ENCODE measurements at regions not wholly inside any gene's neighbourhood (a gene's known extent, or its start where the extent isn't known, plus 50 kb on each side); places are given as distances from the start of the nearest gene placed in this dataset.
"Not testable (repeated sequence)": the region's sequence is repeated elsewhere in the genome, so short reads cannot be mapped to it uniquely, and the experiment has no call there.

- Histone ChIP-seq H3K27me3 (ENCODE audit: control insufficient read depth, insufficient read depth, low read length) (no peaks in the 10 kb centered on the region), H3K4me1 (ENCODE audit: control insufficient read depth, insufficient read depth, low read length) (no peaks in the 10 kb centered on the region), H3K4me3 (ENCODE audit: low read depth, low read length) (no peak overlapping the region), H3K27ac (ENCODE audit: low read depth, low read length) (no peak overlapping the region), H3K9me3 (ENCODE audit: control insufficient read depth, insufficient read depth, low read length) (no peaks in the 10 kb centered on the region), H3K36me3 (ENCODE audit: control insufficient read depth, insufficient read depth, low read length) (no peaks in the 10 kb centered on the region)
- no peak for DNase-seq (ENCODE audit: low read depth in 4 of 6, low spot score in 6 of 6)
- 84% methylated on average over 6 of the region's 10 CpGs for WGBS (ENCODE audit: insufficient coverage)
Measured at GRCh38 chr12:4194668-4195067, 78.9 kb upstream of the CCND2 start.

- Histone ChIP-seq H3K4me1 (ENCODE audit: control insufficient read depth, insufficient read depth, low read length) (no peaks in the 10 kb centered on the region), H3K36me3 (ENCODE audit: control insufficient read depth, insufficient read depth, low read length) (no peaks in the 10 kb centered on the region), H3K27me3 (ENCODE audit: control insufficient read depth, insufficient read depth, low read length) (no peaks in the 10 kb centered on the region), H3K27ac (ENCODE audit: low read depth, low read length) (no peak overlapping the region), H3K9me3 (ENCODE audit: control insufficient read depth, insufficient read depth, low read length) (no peaks in the 10 kb centered on the region), H3K4me3 (ENCODE audit: low read depth, low read length) (no peak overlapping the region)
- DNase-seq (ENCODE audit: low read depth in 4 of 6, low spot score in 6 of 6) = peak in 1 of 6 donors; percentile 47
- 11% methylated on average over 3 of the region's 8 CpGs for WGBS (ENCODE audit: insufficient coverage)
Measured at GRCh38 chr12:4193821-4194220, 79.7 kb upstream of the CCND2 start.

GRCh38 chr12:4191642-4192041 is 81.9 kb upstream of the CCND2 start:
- H3K9me3 ChIP-seq (ENCODE audit: control insufficient read depth, insufficient read depth, low read length) = no peaks in the 10 kb centered on the region
- no peaks in the 10 kb centered on the region for H3K36me3 ChIP-seq (ENCODE audit: control insufficient read depth, insufficient read depth, low read length)
- H3K27ac ChIP-seq (ENCODE audit: low read depth, low read length) = no peak overlapping the region
- no peak for DNase-seq (ENCODE audit: low read depth in 4 of 6, low spot score in 6 of 6)
- H3K4me1 ChIP-seq (ENCODE audit: control insufficient read depth, insufficient read depth, low read length) = no peaks in the 10 kb centered on the region
- no peaks in the 10 kb centered on the region for H3K27me3 ChIP-seq (ENCODE audit: control insufficient read depth, insufficient read depth, low read length)
- WGBS (ENCODE audit: insufficient coverage) = 100% methylated on average over 1 of the region's 2 CpGs
- H3K4me3 ChIP-seq (ENCODE audit: low read depth, low read length) = no peak overlapping the region

- H3K4me3 ChIP-seq (ENCODE audit: low read depth, low read length) = no peak overlapping the region
- no peaks in the 10 kb centered on the region for H3K4me1 ChIP-seq (ENCODE audit: control insufficient read depth, insufficient read depth, low read length)
- H3K9me3 ChIP-seq (ENCODE audit: control insufficient read depth, insufficient read depth, low read length) = no peaks in the 10 kb centered on the region
- no peak for DNase-seq (ENCODE audit: low read depth in 4 of 6, low spot score in 6 of 6)
- H3K27ac ChIP-seq (ENCODE audit: low read depth, low read length) = no peak overlapping the region
- H3K27me3 ChIP-seq (ENCODE audit: control insufficient read depth, insufficient read depth, low read length) = no peaks in the 10 kb centered on the region
- H3K36me3 ChIP-seq (ENCODE audit: control insufficient read depth, insufficient read depth, low read length) = no peaks in the 10 kb centered on the region
- WGBS (ENCODE audit: insufficient coverage) = no CpG with 5 or more reads among the region's 3 CpGs
Measured at GRCh38 chr12:4191149-4191548, 82.4 kb upstream of the CCND2 start.

GRCh38 chr12:4190366-4191063 is 83.0 kb upstream of the CCND2 start:
- Histone ChIP-seq H3K27ac (ENCODE audit: low read depth, low read length) (no peak overlapping the region), H3K27me3 (ENCODE audit: control insufficient read depth, insufficient read depth, low read length) (no peaks in the 10 kb centered on the region), H3K9me3 (ENCODE audit: control insufficient read depth, insufficient read depth, low read length) (no peaks in the 10 kb centered on the region), H3K4me1 (ENCODE audit: control insufficient read depth, insufficient read depth, low read length) (no peaks in the 10 kb centered on the region), H3K36me3 (ENCODE audit: control insufficient read depth, insufficient read depth, low read length) (no peaks in the 10 kb centered on the region), H3K4me3 (ENCODE audit: low read depth, low read length) (no peak overlapping the region)
- WGBS (ENCODE audit: insufficient coverage) = 89% methylated on average over 2 of the region's 5 CpGs
- DNase-seq (ENCODE audit: low read depth in 4 of 6, low spot score in 6 of 6) = no peak

GRCh38 chr12:4189721-4190120 is 83.8 kb upstream of the CCND2 start:
- Histone ChIP-seq H3K4me1 (ENCODE audit: control insufficient read depth, insufficient read depth, low read length) (no peaks in the 10 kb centered on the region), H3K36me3 (ENCODE audit: control insufficient read depth, insufficient read depth, low read length) (no peaks in the 10 kb centered on the region)

GRCh38 chr12:4187916-4188315 is 85.6 kb upstream of the CCND2 start:
- Histone ChIP-seq H3K27me3 (ENCODE audit: control insufficient read depth, insufficient read depth, low read length) (no peaks in the 10 kb centered on the region), H3K27ac (ENCODE audit: low read depth, low read length) (no peak overlapping the region), H3K36me3 (ENCODE audit: control insufficient read depth, insufficient read depth, low read length) (no peaks in the 10 kb centered on the region), H3K4me3 (ENCODE audit: low read depth, low read length) (no peak overlapping the region), H3K9me3 (ENCODE audit: control insufficient read depth, insufficient read depth, low read length) (no peaks in the 10 kb centered on the region), H3K4me1 (ENCODE audit: control insufficient read depth, insufficient read depth, low read length) (no peaks in the 10 kb centered on the region)
- no CpG with 5 or more reads among the region's 4 CpGs for WGBS (ENCODE audit: insufficient coverage)
- DNase-seq (ENCODE audit: low read depth in 4 of 6, low spot score in 6 of 6) = no peak

More at GRCh38 chr12:4189721-4190120, 83.8 kb upstream of the CCND2 start:
- DNase-seq (ENCODE audit: low read depth in 4 of 6, low spot score in 6 of 6) = no peak
- Histone ChIP-seq H3K27me3 (ENCODE audit: control insufficient read depth, insufficient read depth, low read length) (no peaks in the 10 kb centered on the region), H3K9me3 (ENCODE audit: control insufficient read depth, insufficient read depth, low read length) (no peaks in the 10 kb centered on the region), H3K4me3 (ENCODE audit: low read depth, low read length) (no peak overlapping the region), H3K27ac (ENCODE audit: low read depth, low read length) (no peak overlapping the region)
- WGBS (ENCODE audit: insufficient coverage) = 95% methylated on average over 10 of the region's 12 CpGs

GRCh38 chr12:4187315-4187714 is 86.2 kb upstream of the CCND2 start:
- not testable (repeated sequence) for DNase-seq (ENCODE audit: low read depth in 4 of 6, low spot score in 6 of 6); H3K4me1 ChIP-seq (ENCODE audit: control insufficient read depth, insufficient read depth, low read length); H3K27ac ChIP-seq (ENCODE audit: low read depth, low read length); H3K9me3 ChIP-seq (ENCODE audit: control insufficient read depth, insufficient read depth, low read length); H3K36me3 ChIP-seq (ENCODE audit: control insufficient read depth, insufficient read depth, low read length); H3K27me3 ChIP-seq (ENCODE audit: control insufficient read depth, insufficient read depth, low read length); H3K4me3 ChIP-seq (ENCODE audit: low read depth, low read length)
- no CpG with 5 or more reads among the region's 3 CpGs for WGBS (ENCODE audit: insufficient coverage)

- Histone ChIP-seq H3K27ac (ENCODE audit: low read depth, low read length) (no peak overlapping the region), H3K36me3 (ENCODE audit: control insufficient read depth, insufficient read depth, low read length) (no peaks in the 10 kb centered on the region), H3K27me3 (ENCODE audit: control insufficient read depth, insufficient read depth, low read length) (no peaks in the 10 kb centered on the region), H3K4me1 (ENCODE audit: control insufficient read depth, insufficient read depth, low read length) (no peaks in the 10 kb centered on the region), H3K9me3 (ENCODE audit: control insufficient read depth, insufficient read depth, low read length) (no peaks in the 10 kb centered on the region), H3K4me3 (ENCODE audit: low read depth, low read length) (no peak overlapping the region)
- no peak for DNase-seq (ENCODE audit: low read depth in 4 of 6, low spot score in 6 of 6)
- 80% methylated on average over 1 of the region's 4 CpGs for WGBS (ENCODE audit: insufficient coverage)
Measured at GRCh38 chr12:4178424-4179170, 95.0 kb upstream of the CCND2 start.

- no peak for DNase-seq (ENCODE audit: low read depth in 4 of 6, low spot score in 6 of 6)
- H3K9me3 ChIP-seq (ENCODE audit: control insufficient read depth, insufficient read depth, low read length) = no peaks in the 10 kb centered on the region
- no peaks in the 10 kb centered on the region for H3K27me3 ChIP-seq (ENCODE audit: control insufficient read depth, insufficient read depth, low read length)
- no peak overlapping the region for H3K27ac ChIP-seq (ENCODE audit: low read depth, low read length)
- no CpG with 5 or more reads among the region's 2 CpGs for WGBS (ENCODE audit: insufficient coverage)
- no peaks in the 10 kb centered on the region for H3K36me3 ChIP-seq (ENCODE audit: control insufficient read depth, insufficient read depth, low read length)
- no peaks in the 10 kb centered on the region for H3K4me1 ChIP-seq (ENCODE audit: control insufficient read depth, insufficient read depth, low read length)
- H3K4me3 ChIP-seq (ENCODE audit: low read depth, low read length) = no peak overlapping the region
Measured at GRCh38 chr12:4177262-4177661, 96.3 kb upstream of the CCND2 start.

All from spinal cord (tissue), 9 donors.